AML-193 (cell line): ENCODE measurements at regions not wholly inside any gene's neighbourhood (a gene's known extent, or its start where the extent isn't known, plus 50 kb on each side); places are given as distances from the start of the nearest gene placed in this dataset.
"Not testable (repeated sequence)": the region's sequence is repeated elsewhere in the genome, so short reads cannot be mapped to it uniquely, and the experiment has no call there.

Experiments
- DNase-seq, 2 experiments: peaks; one replicate each; lab custom pipeline; 2025; lab: John Stamatoyannopoulos, UW

DNA sequence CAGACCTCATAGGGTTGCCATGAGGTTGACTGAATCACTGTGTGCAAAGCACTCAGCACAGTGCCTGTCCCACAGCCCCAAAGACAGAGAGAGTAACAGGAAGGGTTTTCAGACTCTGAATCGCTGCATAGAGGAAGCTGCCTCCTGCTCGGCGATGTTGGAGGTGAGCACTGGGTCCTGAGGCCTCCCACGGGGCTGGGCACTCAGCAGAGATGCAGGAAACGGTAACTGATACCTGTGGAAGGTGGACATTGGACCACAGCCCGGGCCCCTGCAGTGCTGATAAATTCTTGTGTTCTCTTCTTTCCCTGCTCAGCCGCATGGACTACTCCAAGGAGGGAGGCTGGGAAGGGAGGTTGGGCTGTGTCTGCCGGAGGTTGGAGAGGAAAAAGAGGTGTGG, 389.7 kb downstream of the PTPRU start:
- no peak for DNase-seq

DNA sequence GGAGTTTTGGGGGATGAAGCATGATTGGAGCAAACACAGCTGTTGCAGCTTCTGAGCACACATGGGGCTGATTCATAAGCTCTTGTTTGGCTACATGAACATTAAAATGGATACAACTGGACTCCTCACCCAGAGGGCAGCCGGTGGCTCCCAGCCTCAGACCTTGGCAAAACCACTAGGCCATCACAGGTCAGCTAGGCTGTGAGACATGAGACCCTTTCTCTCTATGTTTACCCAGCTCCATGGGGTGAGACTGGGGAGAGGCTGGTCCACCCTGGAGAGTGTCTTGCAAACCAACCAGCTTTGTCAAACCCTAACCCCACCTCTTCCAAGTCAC, 388.7 kb downstream of the PTPRU start:
- no peak for DNase-seq

DNA sequence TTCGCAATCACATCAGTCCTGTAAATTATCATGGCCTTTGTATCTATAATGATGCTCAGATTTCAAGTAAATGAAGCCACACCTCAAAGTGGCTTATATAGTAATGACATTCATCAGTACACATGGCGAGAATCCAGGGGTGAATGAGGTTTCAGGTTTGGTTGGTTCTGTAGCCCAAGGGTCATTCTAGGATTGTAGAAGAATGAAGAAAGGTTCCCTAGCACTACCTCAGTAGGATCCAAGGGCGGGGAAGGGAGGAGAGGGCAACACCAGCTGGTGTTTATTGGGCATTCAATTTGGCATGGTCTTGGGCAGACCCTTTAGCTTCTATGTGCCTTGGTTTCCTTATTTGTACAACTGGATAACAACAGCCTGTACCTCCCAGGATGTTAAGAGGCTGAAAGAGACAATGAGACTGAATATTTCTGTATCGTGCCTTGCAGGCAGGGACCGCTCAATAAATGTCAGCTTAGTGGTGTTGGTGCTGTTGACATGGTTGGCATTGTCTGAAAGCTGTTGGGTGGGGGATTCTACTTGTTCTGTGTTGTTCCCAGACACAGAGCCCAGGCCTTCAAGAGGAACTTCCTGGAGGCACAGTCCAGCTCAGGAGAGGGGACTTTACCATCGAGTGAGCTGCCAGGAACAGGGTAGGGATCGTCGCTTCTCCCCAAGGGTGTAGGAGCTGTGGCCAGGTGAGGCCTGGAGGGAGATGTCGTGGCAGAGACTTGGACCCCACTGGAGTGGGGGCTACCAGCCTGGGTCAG, 388.2 kb downstream of the PTPRU start:
- DNase-seq: no peak

DNA sequence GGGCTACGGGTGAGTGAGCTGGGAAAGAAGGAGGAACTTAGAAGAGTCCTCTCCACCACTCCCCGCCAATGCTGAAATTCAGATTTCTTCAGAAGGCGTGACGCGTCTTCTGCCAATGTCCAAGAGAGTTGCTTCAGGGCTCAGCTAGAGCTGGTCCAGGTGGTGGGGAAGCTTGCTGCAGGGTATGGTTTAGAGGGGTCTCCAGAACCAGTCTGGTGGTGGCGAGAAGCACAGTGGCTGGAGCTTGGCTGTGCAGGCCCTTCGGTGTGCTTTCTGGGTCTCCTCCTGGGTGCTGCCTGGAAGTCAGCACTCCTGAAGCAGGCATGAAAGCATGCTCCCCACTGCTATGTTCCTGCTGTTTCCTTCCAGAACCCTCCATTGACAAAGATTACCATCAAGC, 387.2 kb downstream of the PTPRU start:
- DNase-seq: no peak

DNA sequence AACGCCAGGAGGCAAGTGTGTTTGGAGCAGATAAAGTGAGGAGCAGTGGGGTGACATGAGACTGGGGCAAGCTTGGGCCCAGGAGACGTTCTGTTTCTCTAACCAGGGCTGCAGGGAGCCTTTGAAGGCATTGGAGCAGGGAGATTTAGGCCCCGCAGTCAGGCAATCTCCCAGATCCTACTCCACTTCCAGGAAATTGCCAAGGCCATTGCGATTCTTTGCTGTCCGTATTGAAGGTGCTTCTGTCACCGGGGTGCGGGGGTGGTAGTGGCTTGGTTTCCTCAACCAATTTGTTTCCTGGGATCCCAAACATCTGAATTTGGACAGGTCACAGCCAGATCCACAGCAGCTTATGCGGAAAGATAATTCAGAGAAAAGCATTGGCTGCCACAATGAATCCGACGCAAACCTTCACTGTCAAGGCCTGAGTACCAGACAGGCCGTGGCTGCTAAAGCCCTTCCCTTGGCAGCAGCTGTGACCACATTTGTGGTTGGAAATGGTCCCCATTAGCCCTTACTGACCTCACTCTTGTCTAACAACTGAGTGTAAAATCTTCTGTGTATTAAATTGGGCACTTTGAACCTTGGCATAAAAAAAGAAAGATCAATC, 385.6 kb downstream of the PTPRU start:
- no peak for DNase-seq

DNA sequence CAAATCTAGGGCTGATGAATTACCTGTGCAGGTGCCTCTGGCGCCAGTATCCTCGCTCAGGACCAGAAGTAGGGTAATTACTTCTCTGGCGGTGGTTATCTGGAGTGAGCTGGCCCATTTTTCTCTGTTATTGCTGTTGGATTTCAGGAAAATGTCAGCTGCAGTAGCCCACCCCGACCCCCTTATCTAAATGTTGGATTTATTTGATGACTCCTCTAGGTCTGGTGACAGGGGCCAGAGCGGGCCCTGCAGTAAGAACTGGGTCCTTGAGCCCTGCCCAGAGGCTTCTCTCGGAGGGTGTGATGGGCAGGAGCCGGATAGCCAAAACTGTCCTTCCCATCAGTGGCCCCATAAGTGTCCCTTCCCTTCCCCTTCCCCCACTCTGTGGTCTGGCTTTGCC, 384.3 kb downstream of the PTPRU start:
- DNase-seq: no peak

DNA sequence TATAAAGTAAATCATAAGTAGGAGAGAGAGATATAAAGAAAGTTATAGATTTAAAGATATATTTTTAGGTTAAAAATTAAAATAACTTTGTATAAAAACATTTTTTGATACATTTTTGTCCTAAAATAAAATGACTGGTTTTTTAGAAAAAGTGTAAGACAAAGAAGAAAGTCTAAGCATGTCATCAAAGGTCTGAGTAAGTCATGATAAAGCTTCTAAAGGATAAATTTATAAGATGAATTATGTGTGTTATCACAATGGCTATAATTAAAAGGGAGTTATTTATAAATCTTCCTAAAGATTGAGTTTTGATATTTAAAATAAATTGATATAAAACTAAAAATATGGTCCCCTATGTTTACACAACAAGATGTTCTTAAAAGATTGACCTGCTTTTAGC, 370.9 kb downstream of the PTPRU start:
- DNase-seq: no peak

DNA sequence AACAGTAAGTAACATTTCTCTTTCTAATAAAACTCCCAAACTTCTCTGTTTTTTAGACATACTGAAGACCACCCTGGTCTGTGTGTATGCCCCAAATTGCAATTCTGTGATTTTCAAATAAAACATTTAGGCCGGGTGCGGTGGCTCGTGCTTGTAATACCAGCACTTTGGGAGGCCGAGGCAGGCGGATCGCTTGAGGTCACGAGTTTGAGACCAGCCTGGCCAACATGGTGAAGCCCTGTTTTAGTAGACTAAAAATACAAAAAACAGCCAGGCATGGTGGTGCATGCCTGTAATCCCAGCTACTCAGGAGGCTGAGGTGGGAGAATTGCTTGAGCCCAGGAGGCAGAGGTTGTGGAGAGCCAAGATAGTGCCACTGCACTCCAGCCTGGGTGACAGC, 368.5 kb downstream of the PTPRU start:
- DNase-seq: not testable (repeated sequence)

DNA sequence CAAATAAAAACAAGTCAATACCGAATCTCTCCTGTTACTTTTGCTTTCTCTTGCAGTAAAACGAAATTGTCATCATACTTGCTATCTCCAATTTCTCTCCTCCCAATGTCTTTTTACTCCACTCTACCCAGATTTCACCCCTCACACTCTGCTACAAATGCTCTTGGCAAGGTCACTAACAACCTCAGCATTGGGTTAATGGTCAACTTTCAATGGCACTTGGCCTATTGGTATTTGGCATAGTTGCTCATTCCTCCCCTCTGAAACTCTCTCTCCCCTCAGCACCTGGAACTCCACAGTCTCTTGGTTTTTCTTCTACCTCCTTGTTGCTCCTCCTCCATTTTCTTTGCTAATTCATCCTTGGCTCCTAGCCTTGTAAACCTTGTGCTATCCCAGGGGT, 367.3 kb downstream of the PTPRU start:
- no peak for DNase-seq

DNA sequence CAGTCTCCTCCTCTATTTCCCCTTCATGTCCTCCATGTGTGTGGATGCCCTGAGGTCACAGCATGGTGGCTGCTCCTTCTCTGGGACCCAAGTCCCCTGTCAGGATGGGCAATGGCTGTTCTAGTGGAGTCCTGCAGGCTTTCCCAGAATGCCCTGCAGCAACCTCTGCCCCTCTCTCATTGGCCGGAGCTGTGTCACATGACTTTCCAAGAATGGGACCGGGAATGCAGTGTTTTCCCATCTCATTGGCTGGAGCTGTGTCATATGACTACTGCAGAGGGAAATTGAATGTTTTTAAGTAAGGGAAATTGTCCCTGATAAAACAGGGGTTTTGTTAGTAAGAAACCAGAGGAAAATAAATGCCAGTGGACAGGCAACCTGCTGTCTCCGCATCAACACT, 365.9 kb downstream of the PTPRU start:
- DNase-seq: no peak

DNA sequence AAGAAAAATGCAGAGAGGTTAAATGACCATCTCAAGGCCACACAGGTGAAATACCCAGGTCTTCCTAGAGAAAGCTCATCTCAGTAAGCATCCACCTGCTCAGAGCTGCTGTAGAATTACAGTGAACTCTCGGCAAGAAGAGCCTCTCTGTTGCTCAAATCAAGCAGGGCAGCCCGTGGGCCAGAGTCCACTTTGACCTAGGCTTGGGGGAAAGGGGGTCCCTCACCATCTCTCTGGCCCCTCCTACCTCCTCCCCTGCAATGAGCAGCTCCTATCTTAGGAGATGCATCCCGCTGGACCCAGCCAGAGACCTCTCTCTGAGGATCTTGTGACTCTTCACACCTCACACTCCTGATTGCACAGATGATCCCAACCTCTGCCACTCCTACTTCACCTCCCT, 364.7 kb downstream of the PTPRU start:
- no peak for DNase-seq

DNA sequence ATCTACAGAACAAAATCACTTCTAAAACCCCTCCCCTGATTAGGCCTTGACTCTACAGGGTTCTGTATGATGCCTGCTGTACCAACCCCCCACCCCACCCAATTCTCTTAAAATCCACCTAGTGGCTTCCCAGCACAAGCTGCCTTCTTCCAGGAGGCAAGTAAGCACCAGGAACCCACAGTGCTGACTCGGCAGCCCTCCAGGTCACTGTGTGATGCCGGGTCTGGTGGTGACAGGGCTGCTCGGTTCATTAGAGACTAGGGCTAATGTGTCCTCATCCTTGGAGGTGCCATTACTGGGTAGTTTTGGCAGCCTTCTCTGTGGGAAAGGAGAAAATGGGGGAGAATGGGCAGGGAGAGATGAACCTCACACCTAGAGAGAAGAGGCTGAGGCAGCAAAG, 363.5 kb downstream of the PTPRU start:
- DNase-seq: no peak

DNA sequence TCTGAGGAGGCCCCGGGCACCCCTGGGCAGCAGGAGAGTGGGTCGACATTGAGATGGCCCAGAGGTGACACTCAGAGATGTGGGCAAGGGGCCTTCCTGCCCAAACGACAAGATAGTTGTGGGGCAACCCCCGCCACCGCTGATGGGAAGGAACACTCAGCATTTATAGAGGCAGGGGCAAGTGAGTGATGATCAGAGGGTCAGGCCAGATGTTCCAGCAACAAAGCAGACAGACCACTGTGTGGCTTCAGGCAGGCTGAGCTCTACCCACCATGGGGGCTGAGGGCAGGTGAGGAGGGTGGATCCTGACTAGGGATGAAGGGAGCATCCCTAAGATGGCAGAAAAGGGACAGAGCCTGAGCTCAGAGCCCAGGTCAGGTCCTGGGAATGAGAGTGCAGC, 362.7 kb downstream of the PTPRU start:
- DNase-seq: no peak

DNA sequence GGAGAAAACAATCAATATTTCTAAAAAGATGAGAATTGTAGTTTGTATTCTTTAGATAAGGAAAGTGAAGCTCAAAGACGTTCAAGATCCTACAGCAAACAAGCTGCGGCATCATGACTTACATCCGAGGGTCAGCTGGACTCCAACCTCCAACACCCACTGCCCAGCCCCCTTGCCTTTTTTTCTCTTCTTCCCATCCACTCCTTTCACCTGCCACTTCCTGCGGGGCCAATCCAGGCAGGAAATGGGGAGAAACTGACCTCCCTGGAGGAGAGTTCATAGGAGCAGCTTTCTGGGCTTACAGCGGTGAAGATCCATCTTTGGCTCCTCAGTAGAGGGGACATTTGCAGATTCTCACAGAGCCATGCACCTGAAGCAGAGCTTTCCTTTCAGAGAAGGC, 361.5 kb downstream of the PTPRU start:
- DNase-seq: no peak

DNA sequence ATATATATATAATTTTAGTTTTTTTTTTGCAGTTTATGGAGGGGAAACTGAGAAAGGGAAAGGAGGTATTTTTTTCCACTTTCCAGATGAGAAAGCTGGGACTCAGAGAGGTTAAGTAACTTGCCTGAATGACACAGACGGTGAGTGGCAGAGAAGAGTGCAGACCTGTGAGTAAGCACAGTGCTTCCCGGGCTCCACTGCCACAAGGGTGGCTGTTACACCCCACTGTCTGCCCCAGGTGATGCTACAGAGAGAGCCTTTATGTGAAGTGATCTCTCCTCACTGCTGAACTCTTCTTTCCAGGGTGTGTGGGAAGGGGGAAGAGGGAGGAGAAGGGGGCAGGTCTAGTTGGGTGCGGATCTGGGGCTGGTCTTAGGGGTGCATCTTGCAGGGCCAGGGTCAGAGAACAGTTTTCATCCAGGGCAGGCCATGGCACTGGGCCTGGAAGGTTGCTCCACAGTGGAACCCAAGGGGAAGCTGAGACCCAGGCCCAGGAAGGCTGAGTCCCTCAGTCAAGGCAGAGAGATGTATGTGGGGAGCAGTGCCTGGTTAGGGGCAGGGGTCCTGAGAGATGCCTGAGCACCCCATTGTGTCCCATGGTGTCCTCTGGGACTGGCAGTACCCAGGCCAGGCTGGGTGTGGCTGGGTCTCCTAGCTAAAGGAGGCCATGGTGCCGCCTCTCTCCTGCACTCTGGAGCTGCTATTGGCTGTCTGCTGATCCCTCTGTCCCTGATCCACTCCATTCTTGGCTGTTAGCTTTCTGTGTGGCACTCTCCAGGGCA, 357.5 kb downstream of the PTPRU start:
- no peak for DNase-seq

DNA sequence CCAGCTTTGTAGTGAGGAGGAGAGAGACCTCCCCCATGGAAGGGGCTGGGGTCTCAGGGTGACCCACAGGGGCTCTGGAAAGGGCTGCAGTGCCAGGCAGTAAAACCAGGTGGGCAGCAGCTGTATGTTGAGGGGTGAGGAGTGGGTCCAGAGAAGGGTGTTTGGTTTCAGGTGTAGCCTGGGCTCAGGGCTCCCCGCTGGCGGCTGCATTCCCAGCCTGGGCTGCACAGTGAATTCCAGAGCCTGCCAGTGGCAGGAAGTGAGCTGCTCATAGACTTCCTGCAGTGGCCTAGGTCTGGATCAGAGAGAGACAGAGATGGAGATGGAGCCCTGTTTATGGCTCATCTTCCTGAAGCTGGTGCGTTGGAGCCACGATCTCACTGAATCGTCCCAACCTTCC, 356.4 kb downstream of the PTPRU start:
- DNase-seq: no peak

DNA sequence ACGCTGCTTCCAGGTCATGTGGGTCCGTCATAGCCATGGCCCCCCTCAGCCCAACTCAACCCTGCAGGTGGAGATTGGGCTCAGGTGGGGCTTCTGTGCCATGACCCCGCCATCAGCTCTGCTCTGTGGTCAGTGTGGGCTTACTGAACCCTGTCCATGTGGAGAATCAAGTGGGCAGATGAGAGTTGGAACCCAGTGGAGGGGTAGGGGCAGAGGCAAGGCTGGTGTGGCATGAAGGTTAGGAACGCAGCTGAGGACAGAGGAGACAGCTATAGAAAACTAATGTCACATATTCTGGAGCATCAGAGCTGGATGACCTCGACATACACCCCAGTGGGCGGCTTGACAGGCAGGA, 355.9 kb downstream of the PTPRU start:
- no peak for DNase-seq

DNA sequence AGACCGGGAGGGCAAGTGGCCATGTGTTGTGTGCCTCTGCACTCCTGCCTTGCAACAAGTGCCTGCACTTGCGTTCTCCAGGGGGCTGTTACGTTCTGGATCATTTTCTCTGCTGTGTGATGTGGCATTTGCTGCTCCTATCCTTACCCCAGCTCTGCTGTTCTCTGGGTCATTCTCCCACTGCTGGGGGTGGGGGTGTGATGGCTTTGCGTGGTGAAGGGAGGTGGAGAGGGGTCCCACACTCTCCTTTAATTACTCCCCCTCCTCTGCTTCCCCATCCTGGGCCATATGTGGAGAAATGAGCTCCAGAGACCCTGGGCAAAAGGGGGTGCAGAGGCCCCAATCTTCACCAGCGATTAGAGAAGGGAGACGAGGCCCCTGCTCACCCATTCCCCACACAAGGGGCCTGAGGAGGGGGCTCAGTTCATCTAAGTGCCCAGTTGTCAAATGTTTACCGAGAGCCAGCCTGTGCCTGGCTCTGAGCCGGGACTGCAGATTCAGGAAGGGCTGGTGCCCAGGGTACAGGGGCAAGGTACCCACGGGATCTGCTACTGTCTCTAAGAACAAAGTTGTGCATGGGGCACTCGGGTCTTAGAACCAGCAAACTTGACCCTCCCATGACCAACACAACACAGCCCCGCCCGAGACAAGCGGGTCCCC, 355.4 kb downstream of the PTPRU start:
- no peak for DNase-seq

DNA sequence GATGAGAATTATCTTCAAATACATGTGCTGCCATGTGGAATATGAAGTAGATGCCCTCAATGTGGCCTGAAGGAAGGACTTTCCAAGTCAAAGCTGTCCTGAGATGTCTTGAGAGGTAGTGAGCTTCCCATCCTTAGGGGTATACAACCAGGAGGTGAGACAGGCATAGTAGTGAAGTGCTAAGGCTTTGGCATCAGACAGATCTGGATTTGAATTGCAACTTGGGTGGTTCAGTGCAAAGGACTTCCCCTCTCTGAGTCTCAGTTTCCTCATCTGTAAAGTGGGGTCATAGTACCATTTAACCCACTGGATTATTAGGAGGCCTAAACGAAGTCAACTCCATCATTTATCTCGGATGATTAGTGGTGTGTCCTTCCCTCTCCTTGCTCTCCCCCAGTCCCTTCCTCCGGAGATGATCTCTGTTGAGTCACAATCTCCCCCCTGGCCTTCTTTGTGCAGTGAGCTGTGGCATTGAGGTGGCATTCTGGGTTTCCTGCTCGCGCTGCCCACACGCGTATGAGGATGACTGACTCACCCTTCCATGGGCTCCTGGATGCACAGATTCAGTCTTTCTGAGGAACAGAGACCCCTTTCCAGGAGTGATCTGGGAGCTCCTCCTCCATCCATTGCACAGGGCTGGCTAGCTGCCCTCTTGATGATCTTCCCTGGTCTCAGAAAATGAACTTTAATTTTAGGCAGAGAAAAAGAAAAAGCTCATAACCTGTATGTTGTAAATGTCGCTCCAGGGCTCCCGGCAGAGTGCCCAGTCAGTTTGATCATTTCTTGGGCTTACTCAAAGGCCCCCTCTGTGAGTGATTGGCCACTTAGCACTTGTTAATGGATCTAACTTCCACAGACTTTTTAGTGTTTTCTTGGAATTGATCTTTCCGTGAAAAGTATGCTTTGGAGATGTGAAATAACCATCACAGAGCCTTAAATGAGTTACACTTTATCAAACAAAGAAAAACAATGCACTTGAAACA, 354.6 kb downstream of the PTPRU start:
- no peak for DNase-seq

DNA sequence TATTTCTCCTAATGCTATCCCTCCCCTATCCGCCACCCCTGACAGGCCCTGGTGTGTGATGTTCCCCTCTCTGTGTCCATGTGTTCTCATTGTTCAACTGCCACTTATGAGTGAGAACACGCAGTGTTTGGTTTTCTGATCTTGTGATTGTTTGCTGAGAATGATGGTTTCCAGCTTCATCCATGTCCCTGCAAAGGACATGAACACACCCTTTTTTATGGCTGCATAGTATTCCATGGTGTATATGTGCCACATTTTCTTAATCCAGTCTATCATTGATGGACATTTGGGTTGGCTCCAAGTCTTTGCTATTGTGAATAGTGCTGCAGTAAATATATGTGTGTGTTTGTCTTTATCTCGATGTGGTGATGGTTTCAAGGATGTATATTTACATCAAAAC, 353.4 kb downstream of the PTPRU start:
- DNase-seq: not testable (repeated sequence)

DNA sequence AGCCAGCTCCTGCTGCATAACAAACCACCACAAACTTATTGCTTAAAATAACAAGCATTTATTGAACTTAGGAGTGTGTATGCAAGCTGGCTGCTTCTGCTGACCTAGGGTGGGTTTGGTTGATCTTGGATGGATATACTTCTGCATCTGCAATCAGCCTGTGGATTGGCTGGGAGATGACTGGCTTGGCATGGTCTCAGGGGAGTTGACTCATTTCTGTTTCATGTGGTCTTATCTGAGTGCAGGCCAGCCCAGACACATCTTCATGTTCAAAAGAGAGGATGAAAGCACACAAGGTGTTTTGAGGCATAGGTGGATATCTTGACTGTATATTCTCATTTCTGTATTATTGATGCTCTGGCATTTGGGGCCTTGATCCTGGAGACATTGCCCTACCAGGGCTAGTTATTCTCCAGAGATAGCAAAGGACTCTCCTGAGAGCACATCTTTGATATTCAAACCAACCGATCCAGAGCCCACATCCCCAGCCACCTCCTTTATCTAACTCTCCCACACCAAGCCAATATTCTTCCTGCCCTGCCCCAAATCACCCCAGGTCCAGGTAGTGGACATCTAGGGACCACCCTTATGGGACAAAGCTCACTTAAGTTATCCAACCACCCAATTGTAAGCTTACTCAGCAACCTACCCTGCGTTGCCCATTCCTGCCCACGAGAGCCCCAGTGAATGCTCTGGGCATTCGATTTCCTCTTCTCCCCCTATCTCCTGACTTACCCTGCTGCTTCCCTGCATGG, 350.8 kb downstream of the PTPRU start:
- no peak for DNase-seq
